22Rv1 (cell line): ENCODE measurements at regions not wholly inside any gene's neighbourhood (a gene's known extent, or its start where the extent isn't known, plus 50 kb on each side); places are given as distances from the start of the nearest gene placed in this dataset.

Experiments
- H3K27ac ChIP-seq: fragments of 450-650 bp; 2 replicates; pipeline ENCODE4 v1.5.1; 2017
- ZFX ChIP-seq: fragments of 450-650 bp; IDR thresholded peaks from 2 replicates; pipeline ENCODE4 v1.6.1; 2017; ENCODE audit warnings: antibody characterized with exemption, borderline replicate concordance
- TF ChIP-seq, protein P1 (sequence below): fragments of 450-650 bp; IDR thresholded peaks from 2 replicates; pipeline ENCODE4 v1.5.1; 2017; ENCODE audit warnings: mild to moderate bottlenecking

DNA sequence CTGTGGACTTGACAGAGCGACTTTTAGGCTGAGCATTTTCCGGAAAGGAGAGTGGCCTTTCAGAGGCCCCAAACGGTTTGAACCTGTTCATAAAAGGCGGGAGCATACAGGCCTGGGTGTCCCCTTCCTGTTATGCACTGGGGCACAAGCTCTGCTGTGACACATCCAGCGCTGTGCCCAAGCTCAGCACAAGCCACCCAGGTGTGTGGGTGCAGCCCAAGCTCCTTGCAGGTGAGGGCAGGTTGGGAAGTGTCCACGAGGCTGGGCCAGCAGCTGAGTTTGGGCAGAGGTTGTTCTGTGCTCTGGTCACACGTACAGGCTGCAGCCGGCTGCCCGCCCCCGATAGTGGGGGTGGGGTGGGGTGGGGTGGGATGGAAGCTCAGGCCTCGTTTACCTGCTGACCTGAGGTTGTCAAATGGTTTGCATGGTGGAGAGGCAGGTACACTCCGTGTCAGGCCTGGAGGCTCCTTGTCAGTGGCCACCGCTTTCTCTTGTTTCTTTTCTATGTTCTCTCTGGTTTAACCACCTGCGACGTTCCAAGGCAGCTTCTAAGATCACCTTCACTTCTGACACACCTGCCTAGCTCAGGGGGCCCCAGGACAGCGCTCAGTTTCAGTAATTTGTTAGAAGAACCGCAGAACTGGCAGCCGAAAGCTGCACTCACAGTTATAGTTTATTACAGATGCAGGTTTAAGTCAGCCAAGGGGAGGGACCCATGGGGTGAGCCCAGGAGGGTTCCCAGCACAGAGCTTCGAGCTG, 194.7 kb upstream of the CIBAR2 start:
- no peak overlapping the region for H3K27ac ChIP-seq
- TF ChIP-seq, protein P1, sequence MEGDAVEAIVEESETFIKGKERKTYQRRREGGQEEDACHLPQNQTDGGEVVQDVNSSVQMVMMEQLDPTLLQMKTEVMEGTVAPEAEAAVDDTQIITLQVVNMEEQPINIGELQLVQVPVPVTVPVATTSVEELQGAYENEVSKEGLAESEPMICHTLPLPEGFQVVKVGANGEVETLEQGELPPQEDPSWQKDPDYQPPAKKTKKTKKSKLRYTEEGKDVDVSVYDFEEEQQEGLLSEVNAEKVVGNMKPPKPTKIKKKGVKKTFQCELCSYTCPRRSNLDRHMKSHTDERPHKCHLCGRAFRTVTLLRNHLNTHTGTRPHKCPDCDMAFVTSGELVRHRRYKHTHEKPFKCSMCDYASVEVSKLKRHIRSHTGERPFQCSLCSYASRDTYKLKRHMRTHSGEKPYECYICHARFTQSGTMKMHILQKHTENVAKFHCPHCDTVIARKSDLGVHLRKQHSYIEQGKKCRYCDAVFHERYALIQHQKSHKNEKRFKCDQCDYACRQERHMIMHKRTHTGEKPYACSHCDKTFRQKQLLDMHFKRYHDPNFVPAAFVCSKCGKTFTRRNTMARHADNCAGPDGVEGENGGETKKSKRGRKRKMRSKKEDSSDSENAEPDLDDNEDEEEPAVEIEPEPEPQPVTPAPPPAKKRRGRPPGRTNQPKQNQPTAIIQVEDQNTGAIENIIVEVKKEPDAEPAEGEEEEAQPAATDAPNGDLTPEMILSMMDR = no peak
- no peak for TF ChIP-seq ZFX

DNA sequence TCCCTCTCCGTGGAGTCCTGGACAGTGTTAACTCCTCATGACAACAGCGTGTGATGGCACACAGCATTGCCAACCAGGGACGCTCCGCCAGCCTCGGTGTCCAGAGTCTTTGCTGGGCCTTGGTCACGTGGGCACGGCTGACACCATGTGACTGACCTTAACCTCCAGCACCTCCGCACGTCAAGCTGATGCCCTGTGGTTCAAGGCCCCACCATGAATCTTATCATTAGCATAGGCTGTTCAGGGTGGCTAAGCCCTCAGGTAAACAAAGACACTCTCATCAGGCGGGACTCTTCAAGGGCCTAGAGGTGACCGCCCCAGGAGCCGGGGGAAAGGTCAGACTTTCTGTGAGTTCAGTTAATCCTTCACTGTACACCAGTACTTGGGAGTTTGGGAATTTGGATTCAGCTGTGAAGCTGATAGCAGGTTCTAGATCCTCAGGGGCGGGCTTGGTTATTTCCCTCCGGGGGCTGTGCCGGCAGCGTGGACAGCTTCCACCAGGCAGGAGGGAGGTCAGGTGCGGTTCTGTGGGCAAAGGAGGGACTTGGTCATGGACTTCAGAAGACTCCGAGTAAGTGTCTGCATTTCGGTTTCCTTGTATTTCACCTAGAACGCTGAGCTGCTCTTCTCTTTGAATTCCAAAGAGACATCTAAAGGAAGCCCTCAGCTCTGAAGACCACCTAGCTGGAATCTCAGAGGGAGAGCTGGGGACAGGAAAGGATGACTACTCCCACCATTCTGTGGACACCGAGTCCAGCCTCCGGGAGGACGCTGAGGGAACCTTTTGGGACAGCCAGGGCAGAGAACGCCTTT, 195.5 kb upstream of the CIBAR2 start:
- TF ChIP-seq, protein P1 = no peak
- no peak for TF ChIP-seq ZFX
- no peak overlapping the region for H3K27ac ChIP-seq

DNA sequence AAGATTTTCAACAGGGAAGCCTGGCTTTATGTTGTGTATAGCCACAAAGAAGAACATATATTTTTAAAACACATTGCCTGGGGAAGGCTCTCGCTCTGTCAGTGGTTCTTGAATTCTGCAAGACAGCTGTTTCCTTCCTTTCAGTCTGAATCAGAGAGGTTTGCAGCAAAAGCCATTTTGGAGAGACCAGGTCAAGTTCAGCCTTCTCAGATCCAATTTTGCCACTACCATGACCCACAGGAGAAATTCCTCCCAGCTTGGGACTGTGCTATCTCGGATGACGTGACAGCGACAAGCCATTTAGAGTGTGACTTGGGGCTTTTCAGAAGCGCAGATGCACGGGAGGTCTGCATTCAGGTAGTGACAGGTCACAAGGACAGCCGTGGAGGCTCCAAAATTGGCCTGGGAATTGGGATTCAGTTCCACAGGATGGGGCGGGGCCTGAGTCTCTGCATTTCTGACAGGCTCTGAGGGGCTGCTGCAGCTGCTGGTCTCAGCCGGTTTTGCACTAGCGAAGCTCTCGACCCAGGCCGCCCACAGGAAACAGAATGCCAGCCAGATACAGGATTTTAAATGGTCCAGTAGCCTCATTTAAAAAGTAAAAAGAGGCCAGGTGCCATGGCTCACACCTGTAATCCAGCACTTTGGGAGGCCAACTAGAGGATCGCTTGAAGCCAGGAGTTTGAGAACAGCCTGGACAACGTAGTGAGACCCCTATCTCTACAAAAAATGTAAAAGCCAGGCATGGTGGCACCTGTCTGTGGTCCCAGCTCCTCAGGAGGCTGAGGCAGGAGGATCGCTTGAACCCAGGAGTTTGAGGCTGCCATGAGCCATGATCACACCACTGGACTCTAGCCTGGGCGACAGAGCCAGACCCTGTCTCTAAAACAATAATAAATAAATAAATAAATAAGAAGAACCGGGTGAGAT, 196.6 kb upstream of the CIBAR2 start:
- TF ChIP-seq ZFX = no peak
- TF ChIP-seq, protein P1 = no peak
- H3K27ac ChIP-seq = no peak overlapping the region

DNA sequence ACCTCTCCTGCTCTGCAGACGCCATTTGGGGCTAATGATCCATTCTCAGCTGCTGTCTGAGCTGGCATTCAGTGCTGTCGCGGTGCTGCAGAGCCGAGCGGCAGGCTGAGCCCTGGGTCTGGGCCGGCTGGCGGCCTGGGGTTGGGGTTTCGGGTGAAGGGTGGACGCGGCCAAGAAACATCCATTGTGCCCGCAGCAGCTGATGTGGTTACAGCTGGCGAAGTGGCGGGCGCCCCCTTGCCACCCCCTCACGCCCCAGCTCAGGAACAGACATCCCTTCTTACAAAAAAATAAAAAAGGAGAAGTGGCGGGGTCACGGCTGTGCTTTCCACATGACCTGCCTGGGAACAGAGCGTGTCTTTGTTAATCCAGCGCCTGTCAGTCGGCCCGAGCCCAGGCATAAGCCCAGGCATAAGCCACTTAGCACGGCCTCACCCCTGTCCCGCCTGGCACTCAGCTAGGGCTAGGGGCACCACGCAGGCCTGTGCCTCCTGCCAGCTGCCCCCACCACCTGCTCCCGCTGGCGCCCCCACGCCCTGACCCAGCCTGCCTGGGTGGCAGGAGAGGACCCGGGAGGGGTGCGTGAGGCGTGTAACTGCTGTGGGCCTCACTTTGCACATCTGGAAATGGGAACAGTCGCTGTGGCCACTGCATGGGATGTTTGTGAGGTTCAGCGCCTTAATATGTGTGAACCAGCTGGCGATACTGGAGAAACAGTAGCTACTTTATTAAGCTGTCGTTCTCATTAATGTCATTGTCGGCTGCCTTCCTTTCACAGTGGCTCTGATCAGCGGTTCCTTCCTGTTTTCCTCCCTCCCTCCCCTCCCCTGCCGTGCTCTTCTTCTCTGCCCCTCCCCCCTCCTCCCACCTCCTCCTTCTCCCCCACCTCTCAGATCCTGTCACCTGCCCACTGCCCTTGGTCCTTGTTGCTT, 197.7 kb upstream of the CIBAR2 start:
- TF ChIP-seq, protein P1 = no peak
- TF ChIP-seq ZFX = no peak
- no peak overlapping the region for H3K27ac ChIP-seq

DNA sequence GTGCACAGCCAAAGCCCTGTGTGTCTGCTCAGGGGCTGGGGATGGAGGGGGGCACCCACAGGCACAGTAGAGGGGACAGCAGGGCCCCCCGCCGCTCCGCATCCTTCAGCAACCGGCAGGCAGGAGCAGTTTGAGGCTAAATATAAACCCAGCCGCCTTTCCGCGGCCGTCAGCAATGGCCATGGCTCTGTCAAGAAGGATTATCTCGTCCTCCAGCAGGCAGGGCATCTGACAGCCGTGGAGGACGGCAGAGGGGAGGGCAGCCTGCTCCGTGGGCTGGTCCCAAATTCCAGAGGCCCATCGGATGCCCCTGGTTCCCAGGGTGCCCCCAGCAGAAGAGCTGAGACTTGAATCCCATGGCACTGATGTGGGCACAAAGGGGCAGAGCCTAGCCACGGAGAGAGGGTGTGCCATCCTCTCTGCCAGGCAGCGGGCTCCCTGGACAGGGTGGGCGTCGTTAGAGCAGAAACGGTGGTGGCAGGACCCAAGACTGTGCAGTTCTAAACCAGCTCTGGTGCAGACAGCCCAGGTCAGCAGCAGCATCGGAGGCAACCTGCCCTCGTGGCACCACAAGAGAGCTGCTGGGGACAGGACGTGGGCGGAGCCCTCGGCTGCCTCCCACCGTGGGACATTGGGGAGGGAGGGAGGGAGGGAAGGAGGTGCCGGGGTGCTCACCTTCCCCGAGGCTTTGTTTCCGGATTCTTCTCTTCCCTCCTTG, 198.8 kb upstream of the CIBAR2 start:
- no peak overlapping the region for H3K27ac ChIP-seq
- TF ChIP-seq ZFX = no peak
- TF ChIP-seq, protein P1 = no peak

DNA sequence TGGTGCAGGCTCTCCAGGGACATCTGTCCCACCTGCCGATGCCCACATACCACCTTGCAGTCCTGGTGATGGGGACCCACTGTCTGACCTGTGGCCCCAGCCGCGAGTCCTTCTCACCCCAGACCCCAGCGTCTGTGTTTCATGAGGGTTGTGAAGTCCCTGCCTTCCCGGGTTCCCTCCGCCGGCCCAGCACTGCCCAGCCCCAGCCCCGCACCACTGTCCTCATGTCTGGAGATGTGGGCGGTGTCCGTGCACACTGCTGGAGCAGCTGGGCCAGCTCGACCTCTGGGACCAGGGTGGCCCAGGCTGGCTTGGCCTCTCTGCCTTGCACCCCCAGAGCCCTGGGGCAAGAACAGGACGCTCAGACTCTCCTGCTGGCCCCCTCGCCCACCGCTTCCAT, 199.5 kb upstream of the CIBAR2 start:
- H3K27ac ChIP-seq = no peak overlapping the region
- TF ChIP-seq ZFX = no peak
- TF ChIP-seq, protein P1 = no peak
